HepG2 (cell line): ENCODE measurements at regions not wholly inside any gene's neighbourhood (a gene's known extent, or its start where the extent isn't known, plus 50 kb on each side); places are given as distances from the start of the nearest gene placed in this dataset.

Experiments used
- ATM ChIP-seq: fragments of 450-650 bp; IDR thresholded peaks from 2 replicates; pipeline ENCODE4 v1.7.1; 2017; ENCODE audit warnings: mild to moderate bottlenecking, borderline replicate concordance
- CCAR2 ChIP-seq: fragments of 200-400 bp; formaldehyde crosslinking; optimal IDR thresholded peaks from 2 replicates; pipeline ENCODE3; 2018; ENCODE audit warnings: low read depth, mild to moderate bottlenecking, low read length, moderate library complexity
- FOSL2 ChIP-seq: sonication (generic); formaldehyde crosslinking; IDR thresholded peaks from 2 replicates; pipeline ENCODE4 v1.4.0; 2020; ENCODE audit warnings: missing genetic modification reagents
- RBM22 ChIP-seq: fragments of 200-400 bp; formaldehyde crosslinking; optimal IDR thresholded peaks from 2 replicates; pipeline ENCODE3; 2017; ENCODE audit warnings: mild to moderate bottlenecking, low read length, moderate library complexity
- SRF ChIP-seq: IDR thresholded peaks from 2 replicates; pipeline ENCODE4 v1.6.1; 2011; ENCODE audit warnings: mild to moderate bottlenecking, low read depth, low read length, moderate library complexity
- XBP1 ChIP-seq: sonication (generic); formaldehyde crosslinking; IDR thresholded peaks from 2 replicates; pipeline ENCODE4 v1.5.0; 2020; ENCODE audit warnings: missing genetic modification reagents
- ZBTB37 ChIP-seq: sonication (generic); formaldehyde crosslinking; IDR thresholded peaks from 2 replicates; pipeline ENCODE4 v1.4.0; 2020; ENCODE audit warnings: mild to moderate bottlenecking, missing genetic modification reagents
- ZFP1 ChIP-seq: IDR thresholded peaks from 2 replicates; pipeline ENCODE4 v1.6.1; 2016
- ZFP36L2 ChIP-seq: sonication (generic); formaldehyde crosslinking; IDR thresholded peaks from 2 replicates; pipeline ENCODE4 v1.4.0; 2020; ENCODE audit warnings: missing genetic modification reagents
- ZNF124 ChIP-seq: sonication (generic); formaldehyde crosslinking; IDR thresholded peaks from 2 replicates; pipeline ENCODE4 v1.4.0; 2020; ENCODE audit warnings: missing genetic modification reagents
- ZNF232 ChIP-seq: sonication (generic); formaldehyde crosslinking; IDR thresholded peaks from 2 replicates; pipeline ENCODE4 v1.4.0; 2020; ENCODE audit warnings: missing genetic modification reagents, borderline replicate concordance
- ZNF263 ChIP-seq: sonication (generic); formaldehyde crosslinking; IDR thresholded peaks from 2 replicates; pipeline ENCODE4 v1.4.0; 2020; ENCODE audit warnings: missing genetic modification reagents
- ZNF280D ChIP-seq: sonication (generic); formaldehyde crosslinking; IDR thresholded peaks from 2 replicates; pipeline ENCODE4 v1.5.1; 2020; ENCODE audit warnings: mild to moderate bottlenecking, missing genetic modification reagents
- ZNF30 ChIP-seq: sonication (generic); formaldehyde crosslinking; IDR thresholded peaks from 2 replicates; pipeline ENCODE4 v1.5.0; 2020; ENCODE audit warnings: mild to moderate bottlenecking, missing genetic modification reagents
- ZNF44 ChIP-seq: sonication (generic); formaldehyde crosslinking; IDR thresholded peaks from 2 replicates; pipeline ENCODE4 v1.5.1; 2020; ENCODE audit warnings: mild to moderate bottlenecking, missing genetic modification reagents
- ZNF558 ChIP-seq: sonication (generic); formaldehyde crosslinking; IDR thresholded peaks from 2 replicates; pipeline ENCODE4 v1.9.0; 2022; ENCODE audit warnings: mild to moderate bottlenecking, missing genetic modification reagents, borderline replicate concordance
- ZNF687 ChIP-seq: sonication (generic); formaldehyde crosslinking; IDR thresholded peaks from 2 replicates; pipeline ENCODE4 v1.5.1; 2020; ENCODE audit warnings: mild to moderate bottlenecking, missing genetic modification reagents, moderate library complexity
- ZNF691 ChIP-seq: sonication (generic); formaldehyde crosslinking; IDR thresholded peaks from 2 replicates; pipeline ENCODE4 v1.4.0; 2020; ENCODE audit warnings: missing genetic modification reagents, low read depth, mild to moderate bottlenecking, borderline replicate concordance
- ZNF776 ChIP-seq: sonication (generic); formaldehyde crosslinking; IDR thresholded peaks from 2 replicates; pipeline ENCODE4 v1.4.0; 2020; ENCODE audit warnings: mild to moderate bottlenecking, missing genetic modification reagents
- TF ChIP-seq, protein P1 (sequence below): IDR thresholded peaks from 2 replicates; pipeline ENCODE4 v1.6.1; 2016; ENCODE audit warnings: missing genetic modification reagents, missing compliant biosample characterization

GRCh38 chr10:29130190-29130673 is 158.6 kb upstream of the LYZL1 start (continued):
- TF ChIP-seq ZBTB37 (CRISPR knock-in tag), result no peak
- no peak for TF ChIP-seq SRF
- TF ChIP-seq, protein P1, sequence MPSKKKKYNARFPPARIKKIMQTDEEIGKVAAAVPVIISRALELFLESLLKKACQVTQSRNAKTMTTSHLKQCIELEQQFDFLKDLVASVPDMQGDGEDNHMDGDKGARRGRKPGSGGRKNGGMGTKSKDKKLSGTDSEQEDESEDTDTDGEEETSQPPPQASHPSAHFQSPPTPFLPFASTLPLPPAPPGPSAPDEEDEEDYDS (CRISPR knock-in tag), result no peak
- no peak for TF ChIP-seq ZFP36L2 (CRISPR knock-in tag)
- no peak for TF ChIP-seq ZNF558 (CRISPR knock-in tag)
- no peak for TF ChIP-seq ZNF124 (CRISPR knock-in tag)
- TF ChIP-seq ZNF44, result no peak
- TF ChIP-seq ZFP1, result no peak
- TF ChIP-seq ATM, result no peak
- TF ChIP-seq FOSL2, result no peak
- no peak for TF ChIP-seq CCAR2
- TF ChIP-seq ZNF691 (CRISPR knock-in tag), result no peak
- TF ChIP-seq ZNF30 (CRISPR knock-in tag), result no peak
- no peak for TF ChIP-seq ZNF776 (CRISPR knock-in tag)
- TF ChIP-seq ZNF263 (CRISPR knock-in tag), result no peak
- TF ChIP-seq ZNF687, result no peak
- TF ChIP-seq XBP1 (CRISPR knock-in tag), result no peak
- no peak for TF ChIP-seq ZNF232
- TF ChIP-seq ZNF280D (CRISPR knock-in tag), result no peak
- no peak for TF ChIP-seq RBM22
